Esophagus (tissue), 2 donors: ENCODE measurements at regions not wholly inside any gene's neighbourhood (a gene's known extent, or its start where the extent isn't known, plus 50 kb on each side); places are given as distances from the start of the nearest gene placed in this dataset.

ENCODE experiments used
- H3K27ac ChIP-seq, 2 donors: one replicate each; pipeline ENCODE4 v1.5.1; 2013; ENCODE audit warnings: low read depth in 2 of 2, mild to moderate bottlenecking in 2 of 2, inconsistent platforms in 1 of 2, low read length in 1 of 2, moderate library complexity in 1 of 2
- H3K27me3 ChIP-seq, 2 donors: one replicate each; pipeline ENCODE4 v1.6.1; 2013; ENCODE audit warnings: low read length in 2 of 2, control low read depth in 1 of 2, mild to moderate bottlenecking in 1 of 2; ENCODE audit not compliant: insufficient read depth in 2 of 2, control insufficient read depth in 1 of 2
- H3K36me3 ChIP-seq, 2 donors: one replicate each; pipeline ENCODE4 v1.6.1; 2013; ENCODE audit warnings: low read length in 1 of 2; ENCODE audit not compliant: control insufficient read depth in 2 of 2, insufficient read depth in 2 of 2
- H3K4me1 ChIP-seq, 2 donors: one replicate each; pipeline ENCODE4 v1.6.1; 2013; ENCODE audit warnings: low read length in 1 of 2; ENCODE audit not compliant: control insufficient read depth in 2 of 2, insufficient read depth in 2 of 2
- H3K4me3 ChIP-seq, 2 donors: one replicate each; pipeline ENCODE4 v1.5.1; 2013; ENCODE audit warnings: low read length in 2 of 2, mild to moderate bottlenecking in 2 of 2, low read depth in 1 of 2, moderate library complexity in 1 of 2
- H3K9me3 ChIP-seq, 2 donors: one replicate each; pipeline ENCODE4 v1.6.1; 2013; ENCODE audit warnings: mild to moderate bottlenecking in 2 of 2, low read depth in 1 of 2, low read length in 1 of 2, moderate library complexity in 1 of 2; ENCODE audit not compliant: control insufficient read depth in 2 of 2, insufficient read depth in 1 of 2
- WGBS, 2 donors: extraction: QIAGEN DNeasy Blood & Tissue Kit; methylation state at CpG; one replicate each; pipeline ENCODE4 v1.1.7; 2013; 5-methylcytosine and 5-hydroxymethylcytosine counted together
- donor health status: healthy with polysubstance abuse.
- donor health status: Bipolar disorder and iron deficiency.

DNA sequence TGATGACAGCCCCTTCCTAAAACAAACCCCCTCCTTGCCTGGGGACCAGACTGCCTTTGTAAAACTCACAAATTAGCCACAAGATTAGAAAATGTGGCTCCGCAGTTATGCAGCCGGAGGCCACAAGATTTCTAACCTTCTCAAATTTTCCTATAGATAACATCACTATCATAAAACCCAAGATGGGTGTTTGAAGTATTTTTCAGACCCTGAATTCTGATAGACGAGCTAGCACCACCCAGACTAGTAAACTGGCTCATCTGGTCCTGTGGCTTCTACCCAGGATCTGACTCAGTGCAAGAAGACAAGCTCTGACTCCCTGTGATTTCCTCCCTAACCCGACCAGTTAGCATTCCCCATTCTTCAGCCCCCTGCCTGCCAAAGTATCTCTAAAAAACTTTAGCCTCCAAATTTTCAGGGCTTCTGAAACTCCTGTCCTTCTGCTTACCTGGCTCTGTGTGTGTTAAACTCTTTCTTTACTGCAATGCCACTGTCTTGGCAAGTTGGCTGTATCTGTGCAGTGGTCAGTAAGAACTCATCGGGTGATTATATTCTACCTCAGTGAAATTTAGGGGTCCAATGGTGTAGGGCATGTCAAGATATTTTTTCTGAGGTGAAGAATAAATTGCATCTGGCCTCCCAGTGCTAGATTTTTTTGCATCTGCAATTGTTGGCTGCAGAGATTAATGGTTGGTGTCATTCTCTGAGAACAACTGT lies 102.1 kb downstream of the S1PR1 start:
- no peaks in the 10 kb centered on the region for H3K36me3 ChIP-seq
- H3K27ac ChIP-seq, result no peak overlapping the region
- H3K9me3 ChIP-seq, result no peaks in the 10 kb centered on the region
- H3K27me3 ChIP-seq, result no peaks in the 10 kb centered on the region
- H3K4me1 ChIP-seq, result no peaks in the 10 kb centered on the region
- no peak overlapping the region for H3K4me3 ChIP-seq
- 62 to 68% methylated on average over 5 of the region's 5 CpGs for WGBS, 2 donors

DNA sequence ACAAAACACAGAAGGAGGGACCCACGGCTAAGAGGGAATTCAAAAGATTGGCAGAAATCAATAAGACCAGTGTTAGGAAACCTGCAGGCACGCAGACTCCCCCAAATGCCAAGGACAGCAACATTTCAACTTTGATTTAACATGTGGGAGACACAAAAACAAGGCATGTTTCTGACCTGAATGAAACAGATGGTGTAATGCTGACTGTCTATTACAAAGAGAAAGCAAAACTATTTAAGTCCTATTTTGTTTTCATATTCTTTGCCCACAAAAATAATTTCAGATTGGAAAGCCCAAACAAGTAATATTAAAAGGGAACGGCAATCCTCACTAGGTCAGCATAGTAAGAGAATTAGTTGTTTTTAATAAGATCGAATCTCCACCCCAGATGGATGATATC lies 107.9 kb downstream of the S1PR1 start:
- no peak overlapping the region for H3K27ac ChIP-seq
- WGBS, 2 donors, result 65% methylated on average over 4 of the region's 4 CpGs
- H3K27me3 ChIP-seq, result no peaks in the 10 kb centered on the region
- H3K4me3 ChIP-seq, result no peak overlapping the region
- no peaks in the 10 kb centered on the region for H3K9me3 ChIP-seq
- H3K36me3 ChIP-seq, result no peaks in the 10 kb centered on the region
- no peaks in the 10 kb centered on the region for H3K4me1 ChIP-seq

DNA sequence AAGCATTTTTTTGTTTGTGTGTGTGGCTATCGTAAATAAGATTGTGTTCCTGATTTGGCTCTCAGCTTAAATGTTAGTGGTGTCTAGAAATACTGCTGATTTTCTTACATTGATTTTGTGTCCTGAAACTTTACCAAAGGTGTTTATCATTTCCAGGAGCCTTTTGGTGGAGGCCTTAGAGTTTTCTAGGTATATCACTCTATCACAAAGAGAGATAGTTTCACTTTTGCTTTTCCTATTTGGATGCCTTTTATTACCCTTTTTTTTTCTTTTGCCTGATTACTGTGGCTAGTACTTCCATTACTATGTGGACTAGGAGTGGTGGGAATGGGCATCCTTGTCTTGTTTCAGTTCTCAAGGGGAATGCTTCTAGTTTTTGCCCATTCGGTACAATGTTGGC lies 109.6 kb downstream of the S1PR1 start:
- Histone ChIP-seq H3K27ac (no peak overlapping the region), H3K4me3 (no peak overlapping the region), H3K4me1 (no peaks in the 10 kb centered on the region), H3K9me3 (no peaks in the 10 kb centered on the region), H3K27me3 (no peaks in the 10 kb centered on the region), H3K36me3 (no peaks in the 10 kb centered on the region)
- WGBS, 2 donors, result 97 to 98% methylated on average over 2 of the region's 2 CpGs

DNA sequence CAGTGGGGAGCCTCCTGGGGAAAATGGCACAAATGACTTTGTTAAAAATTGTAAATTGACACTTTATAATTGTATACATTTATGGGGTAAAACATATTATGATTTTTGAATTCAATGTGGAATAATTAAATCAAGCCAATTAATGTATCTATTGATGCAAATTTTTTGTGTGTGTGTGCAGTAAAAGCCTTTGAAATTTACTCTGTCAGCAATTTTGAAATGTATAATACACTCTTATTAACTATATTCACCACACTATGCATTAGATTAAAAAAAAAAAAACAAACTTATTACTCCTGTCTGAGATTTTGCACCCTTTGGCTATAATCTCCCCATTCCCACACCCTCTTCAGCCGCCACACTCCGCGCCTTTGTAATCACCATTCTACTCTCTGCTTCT lies 119.2 kb downstream of the S1PR1 start:
- no peaks in the 10 kb centered on the region for H3K36me3 ChIP-seq
- no peak overlapping the region for H3K4me3 ChIP-seq
- H3K27ac ChIP-seq, result no peak overlapping the region
- no peaks in the 10 kb centered on the region for H3K27me3 ChIP-seq
- no peaks in the 10 kb centered on the region for H3K9me3 ChIP-seq
- WGBS, 2 donors, result 92 to 97% methylated on average over 3 of the region's 3 CpGs
- H3K4me1 ChIP-seq, result no peaks in the 10 kb centered on the region

DNA sequence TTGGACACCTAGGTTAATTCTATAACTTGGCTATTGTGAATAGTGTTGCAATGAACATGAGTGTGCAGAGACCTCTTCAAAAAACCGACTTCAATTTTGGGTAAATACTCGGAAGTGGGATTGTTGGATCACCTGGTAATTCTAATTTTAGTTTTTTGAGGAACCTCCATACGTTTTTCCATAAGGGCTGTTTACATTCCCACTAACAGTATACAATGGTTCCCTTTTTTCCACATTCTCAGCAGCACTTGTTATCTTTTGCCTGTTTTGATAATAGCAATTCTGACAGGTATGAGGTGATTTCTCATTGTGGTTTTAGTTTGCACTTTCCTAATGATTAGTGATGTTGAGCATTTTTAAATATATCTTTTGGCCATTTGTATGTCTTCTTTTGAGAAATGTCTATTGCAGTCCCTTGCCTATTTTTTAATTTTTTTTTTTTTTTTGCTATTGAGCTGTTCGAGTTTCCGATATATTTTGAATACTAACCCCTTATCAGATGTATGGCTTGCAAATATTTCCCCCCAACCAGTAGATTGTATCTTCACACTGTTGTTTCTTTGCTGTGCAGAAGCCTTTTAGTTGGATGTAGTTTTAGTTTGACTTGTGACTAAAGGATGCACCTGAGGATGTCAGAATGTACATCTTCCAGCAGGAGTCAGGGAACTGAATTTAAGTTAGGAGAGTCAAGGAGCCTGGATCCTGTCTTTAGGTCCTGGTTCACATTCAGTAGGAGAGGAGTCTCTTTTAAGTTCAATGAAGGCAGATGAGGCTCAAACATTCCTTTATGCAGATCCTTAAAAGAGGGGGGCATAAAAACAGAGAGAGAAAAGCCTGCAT lies 120.0 kb downstream of the S1PR1 start:
- no peaks in the 10 kb centered on the region for H3K4me1 ChIP-seq
- no peak overlapping the region for H3K27ac ChIP-seq
- WGBS, 2 donors, result 55 to 68% methylated on average over 5 of the region's 5 CpGs
- H3K4me3 ChIP-seq, result no peak overlapping the region
- H3K27me3 ChIP-seq, result no peaks in the 10 kb centered on the region
- H3K36me3 ChIP-seq, result no peaks in the 10 kb centered on the region
- no peaks in the 10 kb centered on the region for H3K9me3 ChIP-seq

DNA sequence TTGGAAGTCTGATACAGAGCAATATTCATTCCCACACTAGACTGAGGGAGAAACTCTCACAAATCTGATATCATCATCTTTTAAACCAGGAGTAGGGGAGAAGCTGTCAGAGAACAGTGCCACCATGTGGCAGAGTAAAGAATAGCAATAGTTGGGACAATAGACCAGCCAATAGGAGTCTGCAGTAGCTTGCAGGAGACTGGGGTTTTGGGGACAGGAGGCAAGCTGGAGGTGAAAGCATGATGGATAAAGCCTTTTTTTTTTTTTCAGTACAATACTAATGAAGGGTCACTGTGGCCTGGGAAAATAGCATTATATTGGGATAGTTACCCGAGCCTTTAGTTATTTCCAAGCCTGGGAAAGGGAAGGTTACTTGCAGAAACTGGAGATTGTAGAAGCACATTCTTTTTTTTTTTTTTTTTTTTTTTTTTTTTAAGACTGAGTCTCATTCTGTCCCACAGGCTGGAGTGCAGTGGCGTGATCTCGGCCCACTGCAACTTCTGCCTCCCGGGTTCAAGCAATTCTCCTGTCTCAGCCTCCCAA lies 120.7 kb downstream of the S1PR1 start:
- Histone ChIP-seq H3K27ac (no peak overlapping the region), H3K4me1 (no peaks in the 10 kb centered on the region), H3K4me3 (no peak overlapping the region), H3K36me3 (no peaks in the 10 kb centered on the region), H3K9me3 (no peaks in the 10 kb centered on the region), H3K27me3 (no peaks in the 10 kb centered on the region)
- 47 to 56% methylated on average over 4 of the region's 4 CpGs for WGBS, 2 donors

DNA sequence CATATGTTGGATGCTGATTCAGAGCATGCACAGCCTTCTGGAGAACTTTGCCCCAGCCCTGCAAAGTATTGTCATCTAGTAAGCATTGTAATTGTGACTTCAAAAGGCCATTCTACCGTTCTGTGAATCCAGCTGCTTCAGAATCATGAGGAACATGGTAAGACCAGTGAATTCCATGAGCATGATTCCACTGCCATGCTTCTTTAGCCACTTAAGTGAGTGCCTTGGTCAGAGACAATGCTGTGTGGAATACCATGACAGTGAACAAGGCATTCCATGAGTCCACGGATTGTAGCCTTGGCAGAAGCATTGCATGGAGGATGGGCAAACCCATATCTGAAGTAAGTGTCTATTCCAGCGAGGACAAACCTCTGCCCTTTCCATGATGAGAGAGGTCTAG lies 123.7 kb downstream of the S1PR1 start:
- 77 to 80% methylated on average over 3 of the region's 3 CpGs for WGBS, 2 donors
- Histone ChIP-seq H3K9me3 (no peaks in the 10 kb centered on the region), H3K4me1 (no peaks in the 10 kb centered on the region), H3K27ac (no peak overlapping the region), H3K27me3 (no peaks in the 10 kb centered on the region), H3K4me3 (no peak overlapping the region), H3K36me3 (no peaks in the 10 kb centered on the region)

DNA sequence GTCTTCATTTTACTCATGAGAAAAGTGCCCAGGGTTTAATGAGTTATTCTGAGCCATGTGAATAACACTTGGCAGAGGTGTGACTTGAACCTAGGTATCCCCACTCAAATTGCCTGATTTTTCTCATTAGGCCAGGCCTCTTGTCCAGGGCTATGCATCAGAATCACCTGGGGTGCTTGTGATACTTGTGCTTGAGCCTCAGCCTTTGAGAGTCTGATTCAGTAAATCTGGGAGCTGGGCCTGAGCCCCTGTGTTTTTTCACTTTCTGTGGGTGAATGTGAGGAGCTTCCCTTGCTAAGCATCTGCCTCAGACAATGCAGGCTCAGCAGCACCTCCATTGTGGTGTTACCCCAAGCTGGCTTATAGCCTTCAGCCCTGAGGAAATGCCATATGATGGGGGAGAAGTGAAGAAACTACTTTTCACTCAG lies 127.1 kb downstream of the S1PR1 start:
- no peaks in the 10 kb centered on the region for H3K27me3 ChIP-seq
- H3K4me1 ChIP-seq, result no peaks in the 10 kb centered on the region
- no peaks in the 10 kb centered on the region for H3K9me3 ChIP-seq
- no peak overlapping the region for H3K27ac ChIP-seq
- H3K4me3 ChIP-seq, result no peak overlapping the region
- H3K36me3 ChIP-seq, result no peaks in the 10 kb centered on the region

DNA sequence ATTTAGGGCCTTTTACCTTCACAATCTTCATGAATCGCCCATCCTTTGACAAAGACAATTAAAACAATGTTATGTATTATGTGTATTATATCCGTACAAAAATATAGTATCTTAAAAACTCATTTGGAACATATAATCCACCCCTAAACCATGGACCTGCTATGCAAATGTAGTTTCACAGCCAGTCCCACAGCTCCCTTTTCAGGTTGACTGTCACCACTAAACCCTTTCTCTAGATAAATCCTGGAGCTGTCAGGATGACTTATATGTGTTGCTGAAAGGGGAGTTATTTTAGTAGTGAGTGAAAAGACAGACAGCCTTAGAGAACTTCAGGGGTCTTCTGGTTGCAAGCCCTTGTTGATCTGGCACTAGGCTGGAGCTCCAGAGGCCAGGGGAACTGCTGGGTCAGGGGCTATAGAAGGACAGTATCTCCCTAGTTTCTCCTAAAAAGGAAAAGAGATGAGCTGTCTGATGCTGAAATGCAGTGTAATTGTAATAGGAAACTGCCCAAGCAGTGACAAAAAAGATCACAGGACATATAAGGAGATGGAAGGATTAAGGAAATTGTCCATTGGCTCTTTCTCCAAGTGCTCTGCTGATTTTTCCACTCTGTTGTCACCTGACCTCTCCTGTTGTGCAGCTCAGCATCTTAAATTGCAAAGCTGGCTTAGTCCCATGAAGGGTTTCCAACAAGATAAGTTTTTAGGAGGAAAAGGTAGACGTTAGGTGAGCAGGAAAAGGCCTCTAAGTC lies 127.7 kb downstream of the S1PR1 start:
- no peaks in the 10 kb centered on the region for H3K36me3 ChIP-seq
- no peaks in the 10 kb centered on the region for H3K4me1 ChIP-seq
- WGBS, 2 donors, result 69 to 72% methylated on average over 3 of the region's 3 CpGs
- H3K27ac ChIP-seq, result no peak overlapping the region
- H3K9me3 ChIP-seq, result no peaks in the 10 kb centered on the region
- no peaks in the 10 kb centered on the region for H3K27me3 ChIP-seq
- H3K4me3 ChIP-seq, result no peak overlapping the region
